Skin epidermis (tissue), 12 donors: ENCODE measurements at regions not wholly inside any gene's neighbourhood (a gene's known extent, or its start where the extent isn't known, plus 50 kb on each side); places are given as distances from the start of the nearest gene placed in this dataset.
"Not testable (repeated sequence)": the region's sequence is repeated elsewhere in the genome, so short reads cannot be mapped to it uniquely, and the experiment has no call there.

Experiments used
- H3K27ac ChIP-seq, 21 experiments: fragments of 200-600 bp; sonication (generic) in 11 of 21; one replicate each; pipeline ENCODE4 v1.5.0; 2020; ENCODE audit warnings: mild to moderate bottlenecking in 3 of 21, inconsistent platforms in 2 of 21, moderate library complexity in 2 of 21
- H3K4me3 ChIP-seq, 7 experiments: fragments of 200-600 bp; sonication (generic) in 2 of 7; one replicate each; pipeline ENCODE4 v1.5.0; 2020; ENCODE audit warnings: inconsistent platforms in 2 of 7, mild to moderate bottlenecking in 2 of 7, moderate library complexity in 1 of 7

DNA sequence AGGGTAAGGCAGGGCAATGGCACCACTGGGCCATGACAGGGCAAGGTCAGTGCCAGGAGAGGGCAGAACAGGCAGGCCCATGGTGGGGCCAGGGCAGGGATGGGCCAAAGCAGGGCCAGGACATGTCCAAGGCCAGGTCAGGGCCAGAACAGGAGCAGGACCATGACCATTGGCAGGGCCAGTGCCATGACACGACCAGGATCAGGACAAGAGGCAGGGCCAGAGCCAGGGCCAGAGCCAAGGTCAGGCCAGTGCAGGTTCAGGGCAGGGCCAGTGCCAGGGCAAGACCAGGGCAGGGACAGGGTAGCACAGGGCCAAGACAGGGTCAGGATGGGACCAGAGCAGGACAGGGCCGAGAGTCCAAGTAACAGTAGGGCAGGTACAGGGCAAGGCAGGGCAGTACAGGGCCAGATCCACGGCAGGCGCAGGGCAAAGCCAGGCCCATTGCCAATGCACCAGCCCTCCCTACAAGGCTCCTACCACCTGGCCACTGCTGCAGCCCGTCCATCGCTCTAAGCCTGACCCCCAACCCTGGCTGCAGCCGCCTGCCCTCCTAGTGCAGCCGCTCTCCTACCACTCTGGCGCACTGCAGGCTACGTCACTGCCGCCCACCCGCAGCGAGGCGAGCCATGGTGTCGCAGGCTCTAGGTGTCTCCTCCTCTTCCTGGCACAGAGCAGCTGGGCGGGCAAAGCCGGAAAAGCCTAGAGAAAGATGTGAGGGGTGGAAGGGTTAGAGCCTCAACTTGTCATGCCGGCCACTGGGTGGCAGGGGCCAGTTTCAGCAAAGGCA, 2876.3 kb downstream of the RPIA start:
- H3K27ac ChIP-seq, H3K4me3 ChIP-seq: not testable (repeated sequence)

DNA sequence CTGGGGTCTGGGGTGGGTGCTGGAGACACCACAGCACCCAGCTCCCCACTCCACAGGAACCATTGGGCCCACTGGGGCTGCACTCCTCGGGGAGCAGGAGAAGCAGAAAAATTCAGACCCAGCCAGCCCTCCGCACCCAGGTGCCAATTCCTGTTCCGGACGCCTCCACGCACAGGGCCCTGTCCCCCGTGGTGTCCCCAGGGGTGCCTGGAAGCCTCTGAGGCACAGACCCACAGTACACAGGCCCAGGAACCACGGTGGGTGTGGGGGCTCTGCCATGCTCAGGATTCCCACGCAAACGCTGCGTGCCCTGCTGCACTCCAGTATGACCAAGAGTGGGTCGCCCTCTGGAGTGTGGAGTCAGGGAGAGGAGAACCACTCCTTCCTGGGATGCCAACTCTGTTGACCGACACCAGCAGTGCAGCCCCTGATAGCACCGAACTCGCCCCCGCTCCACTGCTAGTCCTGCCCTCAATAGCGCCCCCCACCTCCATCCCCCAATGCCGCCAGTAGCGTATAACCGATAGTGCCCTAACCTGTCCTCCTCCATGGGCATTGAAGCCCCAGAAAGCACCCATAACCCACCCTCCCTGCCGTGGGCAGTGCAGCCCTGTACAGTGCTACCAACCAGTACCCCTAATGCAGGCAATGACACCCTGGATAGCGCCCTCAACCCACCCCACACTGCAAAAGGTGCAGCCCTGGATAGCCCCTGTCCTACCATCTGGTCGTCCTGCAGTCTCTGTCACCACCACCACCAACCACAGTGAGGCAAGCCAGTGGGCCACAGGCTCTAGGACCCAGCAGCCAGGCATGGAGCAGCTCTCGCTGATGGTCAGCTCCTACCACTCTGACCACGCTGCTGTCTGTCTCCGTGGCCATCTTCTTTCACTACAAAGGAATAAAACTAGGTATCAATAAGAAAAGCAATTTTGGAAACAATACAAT, 2877.2 kb downstream of the RPIA start:
- not testable (repeated sequence) for H3K4me3 ChIP-seq, H3K27ac ChIP-seq

DNA sequence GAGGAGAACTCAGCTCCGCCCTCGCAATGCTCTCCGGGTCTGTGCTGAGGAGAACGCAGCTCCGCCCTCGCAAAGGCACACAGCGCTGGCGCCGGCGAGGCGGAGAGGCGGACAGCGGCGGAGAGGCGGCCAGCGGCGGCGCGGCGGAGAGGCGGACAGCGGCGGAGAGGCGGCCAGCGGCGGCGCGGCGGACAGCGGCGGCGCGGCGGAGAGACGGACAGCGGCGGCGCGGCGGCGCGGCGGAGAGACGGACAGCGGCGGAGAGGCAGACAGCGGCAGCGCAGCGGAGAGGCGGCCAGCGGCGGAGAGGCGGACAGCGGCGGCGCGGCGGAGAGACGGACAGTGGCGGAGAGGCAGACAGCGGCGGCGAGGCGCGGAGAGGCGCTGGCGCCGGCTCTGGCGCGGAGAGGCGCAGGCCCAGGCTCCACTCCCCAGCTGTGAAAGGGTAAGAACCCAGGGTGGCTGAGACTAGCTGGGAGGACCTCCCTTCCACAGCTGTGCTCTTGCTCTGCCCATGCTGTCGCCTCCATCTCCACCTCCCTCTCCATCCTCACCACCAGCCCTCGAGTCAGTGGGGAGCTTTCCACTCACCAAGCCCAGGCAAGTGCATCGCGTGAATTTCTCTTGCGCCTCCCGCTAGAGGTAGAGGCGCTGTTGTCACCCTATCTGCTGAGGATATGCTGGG, 2879.9 kb downstream of the RPIA start:
- not testable (repeated sequence) for H3K27ac ChIP-seq, H3K4me3 ChIP-seq

DNA sequence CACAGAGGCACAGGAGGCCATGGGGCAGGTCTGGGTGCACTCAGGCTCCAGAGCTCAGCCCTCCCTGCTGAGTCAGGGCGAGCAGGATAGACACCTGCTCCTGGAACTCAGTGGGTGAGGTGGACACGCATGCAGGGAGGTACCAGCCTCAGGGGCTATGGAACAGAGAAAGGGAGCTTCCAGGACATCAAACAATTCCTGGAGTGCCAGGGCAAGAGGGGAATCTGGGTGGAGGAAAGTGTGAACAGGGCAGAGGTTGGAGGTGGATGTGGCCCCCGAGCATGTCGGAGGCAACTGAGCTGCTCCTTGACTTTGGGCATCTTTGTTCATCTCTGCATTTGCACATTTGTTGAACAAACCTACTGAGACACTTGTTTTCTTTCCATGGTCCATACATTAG, 2881.5 kb downstream of the RPIA start:
- H3K4me3 ChIP-seq, H3K27ac ChIP-seq: not testable (repeated sequence)

DNA sequence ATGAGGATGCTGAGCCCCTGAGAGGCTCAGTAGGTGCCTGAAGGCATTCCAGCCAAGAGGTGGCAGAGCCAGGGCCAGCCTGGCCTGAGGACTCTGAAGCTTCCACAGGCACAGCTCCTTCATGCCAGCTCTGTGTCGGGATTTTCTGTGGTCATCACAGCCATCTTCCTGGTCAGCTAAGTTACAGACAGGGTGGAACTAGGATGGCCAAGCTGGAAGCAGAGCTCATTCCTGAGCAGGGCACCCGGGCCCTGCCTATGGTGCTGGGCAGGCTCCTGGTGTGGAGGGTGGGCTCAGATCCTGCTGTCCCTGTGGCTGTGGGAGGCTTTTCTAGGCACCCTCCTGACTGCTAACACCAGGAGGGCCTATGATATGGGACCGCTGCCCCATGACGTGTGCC, 2882.3 kb downstream of the RPIA start:
- not testable (repeated sequence) for H3K4me3 ChIP-seq, H3K27ac ChIP-seq

DNA sequence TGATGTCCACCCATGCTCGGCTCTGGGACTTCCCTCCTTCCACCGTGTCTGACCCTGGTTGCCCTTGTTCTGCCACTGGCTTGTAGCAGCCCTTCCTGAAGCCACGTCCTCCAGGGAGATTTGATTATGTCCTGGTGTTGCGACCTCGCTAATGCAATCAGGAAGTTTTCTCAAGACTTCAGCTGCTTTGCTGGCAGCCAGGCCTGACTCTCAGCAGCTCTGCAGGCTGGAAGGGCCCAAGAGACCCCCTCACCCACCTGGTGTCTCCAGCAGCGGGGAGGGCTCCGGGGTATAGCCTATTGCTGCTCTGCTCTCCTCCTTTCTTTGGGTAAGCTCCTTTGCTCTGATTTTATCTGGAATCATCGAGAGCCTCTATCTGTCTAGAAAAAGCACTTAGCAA, 2882.8 kb downstream of the RPIA start:
- not testable (repeated sequence) for H3K27ac ChIP-seq, H3K4me3 ChIP-seq

DNA sequence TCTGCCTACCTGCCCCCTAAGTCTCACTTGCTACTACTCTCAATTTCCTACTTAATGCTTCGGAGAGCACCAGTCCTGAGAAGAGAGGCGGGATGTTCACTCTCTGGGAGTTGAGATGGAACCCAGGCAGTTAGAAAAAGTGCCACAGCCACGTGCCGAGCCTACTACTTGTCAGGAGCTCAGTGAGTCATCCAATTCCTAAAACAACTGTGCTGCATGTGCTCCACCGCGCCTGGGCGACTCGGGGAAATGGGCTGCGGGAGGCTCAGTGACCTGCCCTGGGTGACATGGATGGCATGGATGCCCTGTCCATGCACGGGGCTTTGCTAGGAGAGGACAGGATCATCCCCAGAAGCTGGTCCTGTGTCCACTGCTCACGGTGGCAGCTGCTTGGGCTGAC, 2884.2 kb downstream of the RPIA start:
- not testable (repeated sequence) for H3K4me3 ChIP-seq, H3K27ac ChIP-seq

DNA sequence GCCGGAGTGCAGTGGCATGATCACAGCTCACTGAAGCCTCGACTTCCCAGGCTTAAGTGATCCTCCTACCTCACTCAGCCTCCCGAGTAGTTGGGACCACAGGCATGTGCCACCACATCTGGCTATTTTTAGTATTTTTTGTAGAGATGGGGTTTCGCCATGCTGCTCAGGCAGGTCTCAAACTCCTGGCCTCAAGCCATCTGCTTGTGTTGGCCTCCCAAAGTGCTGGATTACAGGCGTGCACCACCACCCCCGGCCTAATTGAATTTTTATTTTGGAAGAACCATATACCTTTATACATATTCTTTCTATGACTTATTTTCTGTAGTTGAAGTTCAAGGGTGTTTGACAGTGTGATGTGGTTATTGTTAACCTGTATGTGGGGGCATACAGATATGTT, 2885.9 kb downstream of the RPIA start:
- not testable (repeated sequence) for H3K27ac ChIP-seq, H3K4me3 ChIP-seq

DNA sequence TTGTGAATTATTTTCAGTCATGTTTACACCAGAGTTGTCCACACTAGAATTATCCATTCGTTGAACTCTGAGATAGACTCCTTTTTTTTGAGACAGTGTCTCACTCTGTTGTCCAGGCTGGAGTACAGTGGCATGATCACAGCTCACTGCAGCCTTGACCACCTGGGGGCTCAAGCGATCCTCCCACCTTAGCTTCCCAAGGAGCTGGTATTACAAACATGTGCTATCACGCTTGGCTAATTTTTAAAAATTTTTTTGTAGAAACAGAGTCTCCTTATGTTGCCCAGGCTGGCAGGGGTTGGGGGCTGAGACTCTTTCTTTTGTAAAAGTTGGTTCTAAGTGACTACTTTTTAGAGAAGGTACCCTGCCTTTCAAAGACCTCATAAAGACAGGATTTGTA, 2887.2 kb downstream of the RPIA start:
- H3K27ac ChIP-seq, H3K4me3 ChIP-seq: not testable (repeated sequence)

DNA sequence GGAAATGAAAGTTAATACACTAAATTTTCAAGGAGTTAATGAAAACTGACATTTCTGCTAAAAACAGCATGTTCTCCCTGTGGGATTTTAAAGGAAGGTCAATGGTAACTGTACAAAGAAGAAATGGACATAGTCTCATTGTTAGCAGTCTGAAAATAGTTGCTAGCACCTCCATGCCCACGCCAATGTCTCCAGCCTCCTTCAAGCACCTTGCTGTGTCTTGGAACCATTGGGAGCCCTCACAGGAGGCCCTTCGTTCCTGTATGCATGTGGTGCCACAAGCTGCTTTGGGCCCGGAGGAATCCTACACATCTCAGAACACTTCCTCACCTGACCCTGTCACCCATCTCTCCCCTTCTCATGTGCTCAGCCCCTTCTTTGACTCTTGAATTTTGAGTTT, 2888.1 kb downstream of the RPIA start:
- not testable (repeated sequence) for H3K4me3 ChIP-seq

DNA sequence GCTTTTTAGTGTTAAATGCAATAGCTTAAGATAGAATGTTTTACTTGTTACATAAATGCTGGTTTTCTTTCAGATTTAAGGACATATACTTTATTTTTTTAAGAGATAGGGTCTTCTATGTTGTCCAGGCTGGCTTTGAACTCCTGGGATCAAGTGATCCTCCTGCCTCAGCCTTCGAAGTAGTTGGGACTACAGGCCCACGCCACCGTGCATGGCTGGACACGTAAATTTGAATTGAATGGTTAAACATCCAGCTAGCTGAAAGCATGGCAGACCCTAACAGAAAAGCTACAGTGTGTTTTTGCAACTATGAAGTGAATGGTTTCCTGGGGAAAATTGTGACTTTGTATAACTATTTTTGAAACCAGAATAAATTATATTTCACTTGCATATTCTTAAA, 2888.6 kb downstream of the RPIA start:
- not testable (repeated sequence) for H3K27ac ChIP-seq, H3K4me3 ChIP-seq

More for the DNA sequence above, 2888.1 kb downstream of the RPIA start:
- H3K27ac ChIP-seq = not testable (repeated sequence)

DNA sequence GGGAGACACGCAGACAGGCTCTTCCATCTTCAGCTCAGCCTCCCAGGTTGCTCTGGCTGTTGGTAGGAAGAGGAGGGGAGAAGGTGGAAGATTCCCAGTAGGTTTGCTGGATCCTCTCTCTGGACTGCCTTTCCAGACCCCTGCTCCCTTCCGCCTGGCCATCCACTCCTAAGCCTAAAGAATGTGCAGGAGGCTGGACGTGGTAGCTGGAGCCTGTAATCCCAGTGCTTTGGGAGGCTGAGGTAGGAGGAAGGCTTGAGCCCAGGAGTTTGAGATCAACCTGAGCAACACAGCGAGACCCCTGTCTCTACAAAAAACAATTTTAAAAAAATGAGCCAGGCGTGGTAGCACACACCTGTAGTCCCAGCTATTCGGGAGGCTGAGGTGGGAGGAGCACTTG, 2895.6 kb downstream of the RPIA start:
- H3K4me3 ChIP-seq, H3K27ac ChIP-seq: not testable (repeated sequence)

DNA sequence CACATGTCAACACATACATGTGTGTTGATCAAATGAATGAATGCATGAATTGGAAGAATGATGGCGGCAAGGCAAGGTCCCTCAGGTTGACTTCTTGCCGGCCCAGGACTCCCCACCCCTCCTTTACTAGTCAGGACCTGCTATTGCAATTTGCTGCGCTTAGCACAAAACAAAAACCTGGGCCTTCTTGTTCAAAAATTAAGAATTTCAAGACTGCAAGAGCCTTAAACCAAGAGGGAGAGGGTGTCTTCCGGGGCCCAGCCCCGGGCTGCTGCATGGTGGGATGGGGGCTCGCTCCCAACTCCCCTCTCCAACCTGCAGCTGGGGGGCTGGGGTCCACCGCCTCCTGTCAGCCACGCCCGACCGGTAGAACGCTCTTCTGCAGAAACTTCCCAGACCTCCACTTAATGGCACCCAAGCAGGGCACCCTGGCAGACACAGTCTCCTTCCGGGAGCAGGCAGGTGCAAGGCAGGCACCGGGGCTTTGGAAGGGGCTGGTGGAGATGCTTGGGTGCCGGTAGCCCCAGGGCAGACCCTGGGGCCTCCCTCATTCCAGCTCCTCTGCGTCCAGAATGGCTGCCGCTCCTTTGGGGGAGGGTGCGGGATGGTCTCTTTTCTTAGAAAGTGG, 2896.5 kb downstream of the RPIA start:
- H3K4me3 ChIP-seq, H3K27ac ChIP-seq: not testable (repeated sequence)

DNA sequence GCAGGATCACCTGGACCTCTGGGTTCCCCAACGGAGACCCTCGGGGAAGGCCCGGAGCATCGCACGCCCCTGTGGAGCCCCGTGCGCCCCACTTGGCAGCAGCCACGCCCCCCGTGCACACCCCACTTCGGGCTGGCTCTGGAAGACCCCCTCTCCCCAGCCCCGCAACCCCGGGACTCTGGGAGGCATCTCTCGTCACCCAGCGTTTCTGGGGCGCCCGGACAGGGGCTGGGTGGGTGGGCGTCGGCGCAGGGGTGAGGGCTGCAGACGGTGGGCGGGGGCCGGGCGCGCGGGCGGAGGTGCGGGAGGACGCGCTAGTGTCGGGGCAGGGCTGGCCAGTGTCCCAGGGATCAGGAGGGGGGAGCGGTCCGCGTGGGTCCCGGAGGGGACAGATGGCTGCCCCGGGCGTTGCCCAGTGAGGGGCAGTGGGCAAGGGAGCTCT, 2897.3 kb downstream of the RPIA start:
- not testable (repeated sequence) for H3K4me3 ChIP-seq, H3K27ac ChIP-seq

DNA sequence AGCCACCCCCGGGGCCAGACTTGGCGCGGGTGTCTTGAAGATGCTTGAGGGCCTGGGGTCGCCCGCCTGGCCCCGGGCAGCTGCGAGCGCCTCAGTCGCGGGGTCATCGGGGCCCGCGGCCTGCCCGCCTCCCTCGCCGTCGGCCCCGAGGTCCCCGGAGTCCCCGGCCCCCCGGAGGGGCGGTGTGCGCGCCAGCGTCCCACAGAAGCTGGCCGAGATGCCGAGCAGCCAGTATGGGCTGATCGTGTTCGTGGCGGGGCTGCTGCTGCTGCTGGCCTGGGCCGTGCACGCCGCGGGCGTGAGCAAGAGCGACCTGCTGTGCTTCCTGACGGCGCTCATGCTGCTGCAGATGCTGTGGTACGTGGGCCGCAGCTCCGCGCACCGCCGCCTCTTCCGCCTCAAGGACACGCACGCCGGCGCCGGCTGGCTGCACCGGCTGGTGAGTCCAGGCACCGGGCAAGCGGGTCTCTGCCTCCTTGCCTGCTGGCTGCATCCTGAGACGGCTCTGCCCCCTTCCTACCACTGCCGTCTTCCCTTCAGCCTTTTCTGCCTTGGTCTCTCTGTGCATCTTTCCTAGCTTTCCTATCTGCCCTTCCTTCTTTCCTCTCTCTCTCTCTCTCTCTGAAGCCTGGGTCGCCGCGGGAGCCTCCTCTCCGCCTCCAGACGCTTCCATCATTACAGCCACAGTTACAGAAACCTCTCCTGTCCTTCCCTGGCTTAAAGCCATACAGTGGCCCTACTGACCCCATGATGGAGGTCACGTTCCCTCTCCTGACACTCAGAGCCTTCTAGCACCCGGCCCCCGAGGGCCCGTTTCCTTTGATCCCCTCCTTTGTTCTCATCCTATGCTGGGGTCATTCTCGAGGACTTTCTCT, 2898.2 kb downstream of the RPIA start:
- not testable (repeated sequence) for H3K27ac ChIP-seq, H3K4me3 ChIP-seq

DNA sequence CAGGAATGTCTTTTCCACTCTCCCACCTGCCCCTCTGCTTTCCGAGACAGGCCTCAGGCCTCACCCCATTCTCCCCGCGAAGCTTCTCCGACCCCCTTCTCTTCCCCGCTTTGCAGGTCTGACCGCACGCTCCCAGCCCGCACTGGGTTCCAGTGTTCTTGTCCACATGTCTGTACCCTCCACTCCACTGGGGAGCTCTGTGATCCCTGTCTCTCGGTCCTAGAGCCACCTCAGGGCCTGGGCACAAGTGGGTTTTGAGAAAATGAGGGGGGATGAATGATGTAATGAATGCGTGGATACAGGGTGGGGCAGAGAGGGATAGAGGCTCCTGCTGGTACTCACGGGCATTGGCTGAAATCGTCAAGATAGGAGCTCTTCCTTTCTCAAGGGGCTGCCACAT, 2898.9 kb downstream of the RPIA start:
- H3K27ac ChIP-seq, H3K4me3 ChIP-seq: not testable (repeated sequence)

DNA sequence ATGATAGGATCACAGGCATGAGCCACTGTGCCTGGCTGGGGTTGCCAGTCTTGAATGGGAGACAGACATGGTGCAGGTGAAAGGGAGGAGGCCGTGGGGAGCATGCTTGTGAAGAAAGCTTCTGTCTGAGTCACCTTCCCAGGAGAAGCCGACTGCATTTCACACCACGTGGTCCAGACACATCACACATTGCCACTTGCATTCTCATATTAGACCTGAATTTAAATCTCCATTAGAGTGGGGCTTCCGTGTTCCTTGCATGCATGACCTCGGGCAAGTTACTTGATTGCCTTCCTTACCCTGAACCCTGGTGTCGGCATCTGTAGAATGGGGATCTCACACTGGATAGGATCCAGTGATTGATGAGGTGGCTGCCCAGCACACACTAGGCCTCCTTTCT, 2899.6 kb downstream of the RPIA start:
- H3K27ac ChIP-seq, H3K4me3 ChIP-seq: not testable (repeated sequence)

DNA sequence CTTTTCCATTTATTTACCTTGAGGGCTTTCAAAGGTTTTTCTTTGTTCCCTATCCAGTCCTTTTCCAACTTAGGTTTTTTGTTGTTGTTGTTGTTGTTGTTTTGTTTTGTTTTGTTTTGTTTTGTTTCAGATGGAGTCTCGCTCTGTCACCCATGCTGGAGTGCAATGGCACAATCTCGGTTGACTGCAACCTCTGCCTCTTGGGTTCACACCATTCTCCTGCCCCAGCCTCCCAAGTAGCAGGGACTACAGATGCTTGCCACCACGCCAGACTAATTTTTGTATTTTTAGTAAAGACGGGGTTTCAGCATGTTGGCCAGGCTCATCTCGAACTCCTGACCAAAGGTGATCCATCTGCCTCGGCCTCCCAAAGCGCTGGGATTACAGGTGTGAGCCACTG, 2906.0 kb downstream of the RPIA start:
- H3K27ac ChIP-seq, H3K4me3 ChIP-seq: not testable (repeated sequence)

DNA sequence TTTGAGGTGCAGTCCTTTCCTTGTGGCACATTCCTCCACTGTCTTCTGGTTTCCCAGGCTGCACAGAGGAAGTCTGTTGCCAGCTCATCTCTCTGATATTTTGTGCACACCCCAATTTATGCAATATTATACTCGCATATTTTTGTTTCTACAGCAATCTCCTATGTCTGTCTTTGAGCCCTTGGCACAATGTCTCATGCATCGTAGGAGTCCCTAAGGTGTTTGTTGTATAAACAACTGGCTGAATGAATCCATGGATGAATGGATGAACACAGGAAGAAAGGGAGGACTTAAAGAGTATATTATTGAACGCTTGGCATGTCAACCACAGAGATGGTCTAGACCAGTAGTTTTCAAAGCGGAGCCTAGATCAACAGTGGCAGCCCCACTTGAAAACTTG, 2907.0 kb downstream of the RPIA start:
- H3K4me3 ChIP-seq, H3K27ac ChIP-seq: not testable (repeated sequence)
